PC-3 (cell line): ENCODE measurements at regions not wholly inside any gene's neighbourhood (a gene's known extent, or its start where the extent isn't known, plus 50 kb on each side); places are given as distances from the start of the nearest gene placed in this dataset.

Experiments
- ATAC-seq: fragments of 200-7000 bp; cut with Tn5 transposase; 2 replicates; pipeline ENCODE4 v1.9.1; 2020; ENCODE audit warnings: mild to moderate bottlenecking, moderate library complexity
- BruUV-seq: library from RNA; stranded (reverse); fragments of 400-500 nt; replicated peaks from 2 replicates; lab custom pipeline; 2021; lab: Mats Ljungman, UMichigan
- CTCF ChIA-PET: fragments of 300-600 bp; sonication (Branson Sonifier 250); formaldehyde crosslinking; loops from one replicate; lab custom pipeline; 2022; ENCODE audit warnings: antibody characterized with exemption; lab: Charles Lee
- POLR2A ChIA-PET: fragments of 300-600 bp; sonication (Branson Sonifier 250); formaldehyde crosslinking; loops from one replicate; lab custom pipeline; 2022; ENCODE audit warnings: antibody characterized with exemption; ENCODE audit not compliant: unreplicated experiment; lab: Charles Lee
- DNase-seq: peaks from one replicate; pipeline ENCODE4 v3.0.0-alpha.2; 2015
- H2AFZ ChIP-seq: fragments of 300-600 bp; sonication (generic); 2 replicates; pipeline ENCODE4 v1.6.0; 2016; ENCODE audit warnings: antibody characterized with exemption, low read length
- H3F3A ChIP-seq: fragments of 300-600 bp; sonication (generic); one replicate; pipeline ENCODE4 v1.6.0; 2017; ENCODE audit warnings: antibody characterized with exemption, low read length, control low read depth, mild to moderate bottlenecking; ENCODE audit not compliant: unreplicated experiment
- H3K27ac ChIP-seq: fragments of 300-600 bp; sonication (generic); 2 replicates; pipeline ENCODE4 v1.5.1; 2016; ENCODE audit warnings: mild to moderate bottlenecking, low read length
- H3K27me3 ChIP-seq: fragments of 300-600 bp; sonication (generic); 2 replicates; pipeline ENCODE4 v1.6.1; 2016; ENCODE audit warnings: low read length, mixed read lengths
- H3K36me3 ChIP-seq: fragments of 300-600 bp; sonication (generic); 2 replicates; pipeline ENCODE4 v1.6.1; 2016; ENCODE audit warnings: low read depth, mixed run types, low read length, mixed read lengths
- H3K4me1 ChIP-seq: fragments of 300-600 bp; sonication (generic); 2 replicates; pipeline ENCODE4 v1.5.1; 2016; ENCODE audit warnings: low read length; ENCODE audit not compliant: insufficient read depth
- H3K4me2 ChIP-seq: fragments of 300-600 bp; sonication (generic); 2 replicates; pipeline ENCODE4 v1.6.0; 2016; ENCODE audit warnings: low read length
- H3K4me3 ChIP-seq: fragments of 300-600 bp; sonication (generic); 2 replicates; pipeline ENCODE4 v1.5.1; 2016; ENCODE audit warnings: mild to moderate bottlenecking, low read length, mixed read lengths
- H3K79me2 ChIP-seq: fragments of 300-600 bp; sonication (generic); 2 replicates; pipeline ENCODE4 v1.6.1; 2017; ENCODE audit warnings: low read length, mixed read lengths
- H3K9ac ChIP-seq: fragments of 300-600 bp; sonication (generic); 2 replicates; pipeline ENCODE4 v1.6.0; 2016; ENCODE audit warnings: mild to moderate bottlenecking, low read length
- H3K9me2 ChIP-seq: fragments of 300-600 bp; sonication (generic); replicated peaks from 2 replicates; pipeline ENCODE4 v1.6.1; 2016; ENCODE audit warnings: mixed run types, low read length, mixed read lengths
- H3K9me3 ChIP-seq: fragments of 300-600 bp; sonication (generic); 2 replicates; pipeline ENCODE4 v1.6.1; 2016; ENCODE audit warnings: low read length, mixed read lengths
- H4K20me1 ChIP-seq: fragments of 300-600 bp; sonication (generic); 2 replicates; pipeline ENCODE4 v1.6.1; 2016; ENCODE audit warnings: low read length, mixed read lengths
- CTCF ChIP-seq: fragments of 300-600 bp; sonication (generic); conservative IDR thresholded peaks from 2 replicates; pipeline ENCODE4 v1.5.1; 2017; ENCODE audit warnings: antibody characterized with exemption, low read depth, mild to moderate bottlenecking, low read length
- EZH2 ChIP-seq: fragments of 300-600 bp; sonication (generic); IDR thresholded peaks from one replicate; pipeline ENCODE4 v1.6.1; 2017; ENCODE audit warnings: antibody characterized with exemption, mild to moderate bottlenecking, low read length; ENCODE audit not compliant: unreplicated experiment
- EZH2phosphoT487 ChIP-seq: fragments of 300-600 bp; sonication (generic); IDR thresholded peaks from 2 replicates; pipeline ENCODE4 v1.6.1; 2018; ENCODE audit warnings: mild to moderate bottlenecking, antibody characterized with exemption, low read length, borderline replicate concordance
- intact Hi-C: fragments of 100-400 bp; cut with micrococcal nuclease; formaldehyde crosslinking; loops from 2 replicates; pipeline ENCODE4 v1.9.0; 2023

DNA sequence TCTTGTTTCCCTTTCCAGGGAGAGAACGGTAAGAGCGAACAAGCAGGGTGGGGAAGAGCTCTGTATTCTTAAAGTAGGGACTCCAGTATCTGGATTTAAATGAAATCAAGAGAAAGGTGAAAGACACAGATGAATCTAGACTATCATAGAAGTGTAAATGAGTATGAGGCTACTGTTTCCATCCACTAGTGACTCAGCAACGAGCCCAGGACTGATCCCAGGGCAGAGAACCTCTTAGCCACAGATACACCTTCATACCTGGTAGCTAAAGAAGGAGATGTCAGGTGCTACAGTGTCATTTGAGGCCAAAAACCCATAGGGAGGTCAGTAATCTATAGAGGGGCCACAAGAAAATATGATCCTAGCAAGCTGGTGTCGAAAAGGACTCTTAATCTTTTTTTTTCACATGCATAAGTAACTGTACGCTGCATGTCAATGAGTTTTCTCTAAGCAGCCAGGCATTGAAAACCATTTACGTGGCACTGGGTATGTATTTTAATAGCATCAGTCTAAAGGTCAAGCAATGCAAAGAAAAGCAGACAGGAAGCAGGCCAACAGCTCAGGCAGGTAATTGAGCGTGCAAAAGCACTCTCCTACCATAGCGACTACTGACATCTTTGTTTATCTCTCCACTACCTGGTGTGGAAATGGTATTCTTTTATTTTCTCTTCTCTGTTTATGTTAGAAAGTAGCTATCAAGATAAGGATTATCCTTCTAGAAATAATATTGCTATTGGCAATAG lies 91.5 kb upstream of the EGR2 start:
- H3F3A ChIP-seq: no peaks in the 10 kb centered on the region
- H3K27ac ChIP-seq: no peak overlapping the region
- H3K4me1 ChIP-seq: peaks cover 22% of the 10 kb centered on the region
- H3K9ac ChIP-seq: no peak overlapping the region
- no peaks in the 10 kb centered on the region for H3K9me2 ChIP-seq
- no peak overlapping the region for H2AFZ ChIP-seq
- no peaks in the 10 kb centered on the region for H3K79me2 ChIP-seq
- no peaks in the 10 kb centered on the region for H3K9me3 ChIP-seq
- ChIA-PET CTCF (interaction anchor here (0.6 kb wide), 1 partner anchor 259 kb away, joined by 3 read pairs; no protein-coding TSS in a partner anchor), POLR2A (no interaction called here)
- H3K27me3 ChIP-seq: no peaks in the 10 kb centered on the region
- ATAC-seq (0 out of 2 replicates have a peak, but pooled peaks have one; percentile 6), DNase-seq (peak; percentile 55)
- TF ChIP-seq CTCF (no peak), EZH2phosphoT487 (no peak), EZH2 (no peak)
- H3K36me3 ChIP-seq: no peaks in the 10 kb centered on the region
- no peak overlapping the region for H3K4me2 ChIP-seq
- BruUV-seq: no TSS peak
- intact Hi-C loops: no loop called here
- no peak overlapping the region for H3K4me3 ChIP-seq
- no peaks in the 10 kb centered on the region for H4K20me1 ChIP-seq

DNA sequence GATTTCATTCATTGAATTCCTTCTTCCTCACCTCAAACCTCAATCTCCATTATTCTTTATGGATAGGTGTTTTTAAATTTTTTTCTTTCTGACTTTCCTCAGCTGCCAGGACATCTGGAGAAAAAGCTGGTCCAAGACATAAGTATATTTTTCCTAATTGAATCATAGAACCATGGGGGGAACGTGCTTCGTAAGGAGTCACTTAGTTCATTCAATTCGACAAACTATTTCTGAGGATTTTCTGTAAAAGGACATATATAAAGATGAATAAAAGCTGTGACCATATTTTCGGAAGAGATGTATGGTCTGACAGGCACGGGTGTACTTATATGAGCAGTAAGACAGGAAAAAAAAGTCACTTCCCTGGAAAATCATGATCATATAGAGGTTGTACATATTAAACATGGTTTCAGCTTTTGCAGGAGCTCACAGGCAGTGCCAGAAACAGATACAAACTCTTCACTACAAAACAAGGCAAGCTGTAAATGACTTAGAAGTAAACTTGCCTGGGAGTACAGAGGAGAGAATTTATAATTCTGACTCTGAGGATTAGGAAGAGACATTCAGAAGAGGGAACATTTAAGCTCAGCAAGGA lies 88.2 kb upstream of the EGR2 start:
- H4K20me1 ChIP-seq: no peaks in the 10 kb centered on the region
- BruUV-seq: no TSS peak
- H3K36me3 ChIP-seq: no peaks in the 10 kb centered on the region
- no peak overlapping the region for H3K9ac ChIP-seq
- peak overlapping the region; percentile 15 for H3K4me2 ChIP-seq
- peaks cover 25% of the 10 kb centered on the region for H3K4me1 ChIP-seq
- ATAC-seq (no peak), DNase-seq (no peak)
- no peaks in the 10 kb centered on the region for H3K9me2 ChIP-seq
- no peaks in the 10 kb centered on the region for H3K27me3 ChIP-seq
- H3K9me3 ChIP-seq: no peaks in the 10 kb centered on the region
- no peaks in the 10 kb centered on the region for H3F3A ChIP-seq
- H3K79me2 ChIP-seq: no peaks in the 10 kb centered on the region
- ChIA-PET POLR2A (no interaction called here), CTCF (interaction anchor here (0.6 kb wide), 1 partner anchor 101 kb away, joined by 5 read pairs; no protein-coding TSS in a partner anchor)
- no peak overlapping the region for H3K4me3 ChIP-seq
- no peak for TF ChIP-seq EZH2phosphoT487
- no peak for TF ChIP-seq CTCF
- TF ChIP-seq EZH2: no peak
- no peak overlapping the region for H2AFZ ChIP-seq
- peak overlapping the region; percentile 5; the same call in 1 of the 2 replicates for H3K27ac ChIP-seq
- intact Hi-C loops: no loop called here

DNA sequence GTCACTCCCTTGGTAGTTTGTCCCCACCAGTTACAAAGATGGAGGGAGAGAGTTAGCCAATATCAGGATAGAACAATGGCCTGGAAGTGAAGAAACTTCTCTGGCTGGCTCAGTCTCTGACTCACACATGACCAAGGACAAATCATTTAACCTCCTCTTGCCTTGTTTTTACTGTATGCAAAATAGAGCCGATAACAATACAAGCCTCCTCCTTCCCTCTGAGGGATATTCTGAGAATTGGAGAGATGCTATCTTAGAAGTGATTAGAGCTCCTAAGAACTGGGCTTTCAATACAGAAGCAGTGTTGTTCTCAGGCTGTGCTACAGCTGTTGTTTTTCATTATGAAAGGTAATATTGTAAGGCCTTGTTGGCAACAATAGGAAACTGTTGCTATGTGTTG lies 87.7 kb upstream of the EGR2 start:
- no TSS peak for BruUV-seq
- ChIA-PET CTCF (no interaction called here), POLR2A (no interaction called here)
- Histone ChIP-seq H3K4me3 (no peak overlapping the region), H3K9me3 (no peaks in the 10 kb centered on the region), H2AFZ (no peak overlapping the region; the same call in 1 of the 2 replicates), H3K4me2 (peak overlapping the region; percentile 15), H3K9ac (no peak overlapping the region), H3F3A (no peaks in the 10 kb centered on the region), H4K20me1 (no peaks in the 10 kb centered on the region), H3K79me2 (no peaks in the 10 kb centered on the region), H3K27me3 (no peaks in the 10 kb centered on the region), H3K27ac (peak overlapping the region; percentile 5), H3K36me3 (no peaks in the 10 kb centered on the region), H3K9me2 (no peaks in the 10 kb centered on the region), H3K4me1 (peaks cover 25% of the 10 kb centered on the region)
- intact Hi-C loops: no loop called here
- DNase-seq (peak; percentile 92), ATAC-seq (peak; percentile 89)
- TF ChIP-seq EZH2: no peak
